ENCODE measurements at regions not wholly inside any gene's neighbourhood (a gene's known extent, or its start where the extent isn't known, plus 50 kb on each side); places are given as distances from the start of the nearest gene placed in this dataset.

GRCh38 chr7:25495342-25496250, 267.3 kb upstream of the NPVF start:
- no peak for TF ChIP-seq POLR2A (IDR thresholded peaks at IDR 0.05; ENCODE audit: low read length)
- no peak for TF ChIP-seq GATA1 (IDR thresholded peaks at IDR 0.05; ENCODE audit: low read depth, low read length)

All from erythroblast (primary cell).